Aorta (tissue), 5 donors: ENCODE measurements at regions not wholly inside any gene's neighbourhood (a gene's known extent, or its start where the extent isn't known, plus 50 kb on each side); places are given as distances from the start of the nearest gene placed in this dataset.

ENCODE experiments used
- ATAC-seq: fragments of 200-7000 bp; cut with Tn5 transposase; one replicate; pipeline ENCODE4 v1.9.1; 2022; ENCODE audit warnings: moderate library complexity; ENCODE audit not compliant: low FRiP score
- DNase-seq, 2 donors: peaks; one replicate each; pipeline ENCODE4 v3.0.0-alpha.2; 2020
- H3K27ac ChIP-seq, 2 donors: one replicate each; pipeline ENCODE4 v1.5.1; 2013; ENCODE audit warnings: low read length in 2 of 2, mild to moderate bottlenecking in 2 of 2, moderate library complexity in 2 of 2, control low read depth in 1 of 2, inconsistent platforms in 1 of 2, low read depth in 1 of 2
- H3K27me3 ChIP-seq, 2 donors: one replicate each; pipeline ENCODE4 v1.6.1; 2013; ENCODE audit warnings: control low read depth in 1 of 2, low read length in 1 of 2, mild to moderate bottlenecking in 1 of 2, moderate library complexity in 1 of 2; ENCODE audit not compliant: insufficient read depth in 2 of 2, control insufficient read depth in 1 of 2
- H3K36me3 ChIP-seq, 2 donors: one replicate each; pipeline ENCODE4 v1.6.1; 2013; ENCODE audit warnings: control low read depth in 1 of 2, low read length in 1 of 2, mild to moderate bottlenecking in 1 of 2; ENCODE audit not compliant: insufficient read depth in 2 of 2, control insufficient read depth in 1 of 2
- H3K4me1 ChIP-seq, 2 donors: one replicate each; pipeline ENCODE4 v1.6.1; 2013; ENCODE audit warnings: low read length in 2 of 2, control low read depth in 1 of 2, mild to moderate bottlenecking in 1 of 2, moderate library complexity in 1 of 2; ENCODE audit not compliant: insufficient read depth in 2 of 2, control insufficient read depth in 1 of 2
- H3K4me3 ChIP-seq, 2 donors: one replicate each; pipeline ENCODE4 v1.5.1; 2013; ENCODE audit warnings: low read length in 2 of 2, control low read depth in 1 of 2, mild to moderate bottlenecking in 1 of 2
- H3K9me3 ChIP-seq: one replicate; pipeline ENCODE4 v1.6.1; 2013; ENCODE audit warnings: mild to moderate bottlenecking, low read length; ENCODE audit not compliant: control insufficient read depth
- WGBS, 2 donors: extraction: QIAGEN DNeasy Blood & Tissue Kit; methylation state at CpG; one replicate each; pipeline ENCODE4 v1.1.7; 2013; 5-methylcytosine and 5-hydroxymethylcytosine counted together
- intact Hi-C, 2 donors: fragments of 100-400 bp; cut with DNase I; formaldehyde crosslinking; loops; one replicate each; pipeline versions ENCODE4 v1.14.2 to v1.15.0; 2022
- donor health status: healthy with polysubstance abuse.
- donor health status: Bipolar disorder and iron deficiency.
- donor health status: DM: no; HTN: no; CAD: no.
- donor health status: DM: no; HTN: no; CAD: no.
- donor health status: DM: yes; HTN: yes; CAD: no.

DNA sequence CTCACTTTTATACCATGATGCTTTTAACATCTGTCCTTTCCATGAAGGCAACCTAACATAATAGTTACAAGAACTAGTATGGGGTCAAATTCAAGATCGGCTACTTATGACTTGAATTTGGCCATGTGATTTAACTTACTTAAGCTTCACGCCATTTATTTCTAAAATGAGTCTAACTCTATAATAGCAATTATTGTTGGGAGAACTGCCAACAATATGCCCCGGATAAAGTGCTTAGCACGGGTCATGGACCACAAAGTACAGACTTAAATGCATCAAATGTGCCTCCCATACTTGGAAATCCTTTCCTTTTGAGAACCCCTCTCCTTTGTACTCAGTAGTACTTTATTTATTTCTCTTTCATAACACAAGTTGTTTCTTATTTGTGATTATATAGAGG lies 1603.6 kb upstream of the GOT2 start:
- no peak overlapping the region for H3K27ac ChIP-seq
- no peak overlapping the region for H3K4me3 ChIP-seq
- H3K36me3 ChIP-seq, result no peaks in the 10 kb centered on the region
- peaks cover 2% of the 10 kb centered on the region for H3K9me3 ChIP-seq
- intact Hi-C loops, result no loop called here
- no peaks in the 10 kb centered on the region for H3K27me3 ChIP-seq
- ATAC-seq (no peak), DNase-seq (no peak)
- H3K4me1 ChIP-seq, result no peaks in the 10 kb centered on the region
- WGBS, 2 donors, result 72 to 73% methylated on average over 4 of the region's 4 CpGs

DNA sequence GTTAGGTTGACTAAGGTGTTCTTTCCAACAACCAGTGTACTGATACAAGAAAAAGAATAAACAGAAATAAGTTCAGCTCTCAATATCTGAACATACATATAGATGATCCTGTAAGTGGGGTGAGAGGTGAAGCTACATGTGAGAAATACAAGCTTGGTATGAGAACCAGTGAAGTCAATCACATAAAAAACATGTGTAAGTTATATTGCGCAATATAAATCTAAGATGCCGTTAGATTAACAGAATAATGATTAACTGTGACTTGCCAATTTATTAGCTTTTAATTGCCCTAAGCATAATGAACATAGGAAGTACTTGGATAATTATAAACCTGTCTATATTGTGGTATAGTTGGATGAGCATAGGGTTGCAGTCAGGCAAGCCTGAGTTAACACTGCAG lies 1597.1 kb upstream of the GOT2 start:
- no peak for ATAC-seq
- H3K27me3 ChIP-seq, result no peaks in the 10 kb centered on the region
- WGBS, 2 donors, result 47% methylated on average over 2 of the region's 2 CpGs
- H3K9me3 ChIP-seq, result no peaks in the 10 kb centered on the region
- intact Hi-C loops, result no loop called here
- H3K4me3 ChIP-seq, result no peak overlapping the region
- DNase-seq, result no peak
- H3K36me3 ChIP-seq, result no peaks in the 10 kb centered on the region
- no peaks in the 10 kb centered on the region for H3K4me1 ChIP-seq
- no peak overlapping the region for H3K27ac ChIP-seq

DNA sequence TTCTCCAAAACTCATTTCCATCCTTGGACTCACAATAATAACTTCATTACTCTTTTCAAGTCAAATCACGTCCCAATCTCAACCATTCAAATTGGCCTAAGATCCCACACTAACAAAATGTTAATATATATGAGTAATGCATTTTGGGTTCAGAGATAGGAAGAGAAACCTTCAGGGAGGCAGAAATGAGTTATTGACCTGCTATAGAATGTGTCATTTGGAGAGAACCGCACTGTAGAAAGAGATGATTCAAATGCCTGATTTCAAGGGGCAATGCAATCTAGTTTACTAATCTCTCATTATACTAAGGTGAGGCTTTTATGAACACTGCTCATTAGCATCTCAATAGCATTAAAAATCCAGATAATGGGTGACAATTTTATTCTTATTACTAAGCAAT lies 1595.0 kb upstream of the GOT2 start:
- H3K36me3 ChIP-seq, result no peaks in the 10 kb centered on the region
- H3K4me1 ChIP-seq, result no peaks in the 10 kb centered on the region
- intact Hi-C loops, result no loop called here
- WGBS, 2 donors, result 71 to 74% methylated on average over 2 of the region's 2 CpGs
- ATAC-seq, result no peak
- H3K27me3 ChIP-seq, result no peaks in the 10 kb centered on the region
- H3K4me3 ChIP-seq, result no peak overlapping the region
- no peak for DNase-seq
- H3K9me3 ChIP-seq, result no peaks in the 10 kb centered on the region
- H3K27ac ChIP-seq, result no peak overlapping the region

DNA sequence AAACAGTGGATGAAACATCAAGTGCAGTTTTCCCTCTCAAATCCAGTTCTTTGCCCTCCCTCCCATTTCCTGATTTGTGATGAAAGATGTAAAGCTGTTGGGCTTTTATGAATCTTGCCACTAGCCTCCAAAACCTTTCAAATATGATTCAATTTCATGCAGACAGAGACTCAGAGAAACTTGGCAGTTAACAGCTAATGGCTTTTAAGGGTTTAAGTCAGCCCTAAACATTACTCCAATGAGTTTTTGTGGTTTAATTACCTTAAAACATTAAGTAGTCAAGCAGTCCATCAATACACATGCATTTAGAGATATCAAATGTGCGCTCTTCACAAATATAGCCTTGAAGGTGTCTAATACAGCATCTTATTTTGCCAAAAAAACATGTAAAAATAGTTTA lies 1594.0 kb upstream of the GOT2 start:
- H3K27ac ChIP-seq, result no peak overlapping the region
- H3K4me3 ChIP-seq, result no peak overlapping the region
- 87 to 90% methylated on average over 1 of the region's 1 CpG for WGBS, 2 donors
- intact Hi-C loops, result no loop called here
- H3K9me3 ChIP-seq, result no peaks in the 10 kb centered on the region
- no peaks in the 10 kb centered on the region for H3K27me3 ChIP-seq
- DNase-seq, result no peak
- H3K36me3 ChIP-seq, result no peaks in the 10 kb centered on the region
- no peaks in the 10 kb centered on the region for H3K4me1 ChIP-seq
- no peak for ATAC-seq

DNA sequence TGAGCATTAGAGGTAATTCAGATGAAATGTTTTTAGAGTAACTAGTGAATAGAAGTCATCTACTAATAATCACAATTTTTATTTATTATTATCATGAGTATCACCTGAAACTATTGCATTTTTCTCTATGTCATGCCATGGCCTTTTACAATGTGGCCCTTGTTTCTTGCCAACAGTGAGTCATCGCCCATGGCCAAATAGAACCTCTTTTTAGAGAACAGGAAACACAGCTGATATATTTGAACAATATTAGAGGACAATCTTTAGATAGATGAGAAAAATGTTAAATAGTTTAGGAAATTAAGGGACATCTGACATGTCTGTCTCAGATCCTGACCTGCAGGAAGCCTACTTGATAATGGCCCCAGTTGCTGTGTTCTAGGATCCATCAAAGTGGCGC lies 1584.4 kb upstream of the GOT2 start:
- H3K4me3 ChIP-seq, result no peak overlapping the region
- no peak overlapping the region for H3K27ac ChIP-seq
- 81 to 94% methylated on average over 2 of the region's 2 CpGs for WGBS, 2 donors
- no peak for DNase-seq
- no peaks in the 10 kb centered on the region for H3K9me3 ChIP-seq
- H3K4me1 ChIP-seq, result no peaks in the 10 kb centered on the region
- no peaks in the 10 kb centered on the region for H3K36me3 ChIP-seq
- ATAC-seq, result no peak
- intact Hi-C loops, result no loop called here
- H3K27me3 ChIP-seq, result no peaks in the 10 kb centered on the region

DNA sequence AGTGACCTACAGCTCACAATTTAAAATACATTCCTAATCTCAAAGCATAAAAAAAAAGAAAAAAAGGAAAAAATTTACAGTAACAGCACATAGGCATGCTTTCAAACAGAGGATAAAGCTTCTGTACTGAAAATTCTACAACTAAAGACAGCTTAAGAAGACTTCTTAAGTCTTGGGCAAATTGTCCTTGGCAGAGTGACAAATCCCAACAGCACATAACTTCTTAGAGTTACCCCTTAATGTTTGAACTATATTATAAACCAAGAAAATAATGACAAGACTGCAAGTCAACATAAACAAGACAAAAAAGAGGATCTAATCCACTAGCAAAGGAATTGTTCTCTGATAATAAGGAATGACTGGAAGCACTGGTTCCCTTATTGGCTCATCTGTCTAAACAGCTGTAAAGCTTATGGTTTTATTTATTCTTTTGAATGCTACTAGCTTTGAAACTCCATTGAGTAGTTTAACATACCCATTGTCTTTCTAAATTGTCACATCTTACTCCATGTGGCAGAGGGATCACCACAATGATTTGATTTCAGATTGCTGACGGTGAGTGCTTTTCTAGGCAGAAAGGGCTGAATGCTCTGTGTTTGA lies 1576.8 kb upstream of the GOT2 start:
- WGBS, 2 donors, result 84 to 88% methylated on average over 1 of the region's 1 CpG
- no peak overlapping the region for H3K4me3 ChIP-seq

DNA sequence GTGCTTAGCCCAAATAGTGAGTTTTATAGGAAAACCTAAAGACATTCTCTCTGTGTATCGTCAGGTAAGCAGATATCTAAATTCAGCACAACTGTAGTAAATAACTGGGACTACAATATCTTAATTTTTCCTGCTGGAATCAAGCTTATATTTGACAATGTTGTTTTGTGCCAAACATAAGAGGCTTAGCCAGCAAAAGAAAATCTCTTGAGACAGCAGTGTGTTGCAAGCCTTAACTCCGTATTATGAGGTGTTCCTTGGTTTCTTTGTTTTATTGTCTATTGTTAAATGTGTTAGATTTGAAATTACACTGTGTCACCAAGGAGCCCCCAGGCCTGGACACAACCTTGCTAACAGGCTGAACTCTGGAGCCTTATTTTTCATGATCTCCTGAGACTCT lies 1570.6 kb upstream of the GOT2 start:
- Histone ChIP-seq H3K4me1 (no peaks in the 10 kb centered on the region), H3K27me3 (no peaks in the 10 kb centered on the region), H3K36me3 (no peaks in the 10 kb centered on the region), H3K27ac (no peak overlapping the region), H3K4me3 (no peak overlapping the region), H3K9me3 (peaks cover 2% of the 10 kb centered on the region)
- WGBS, 2 donors, result 19 to 34% methylated on average over 2 of the region's 2 CpGs
- intact Hi-C loops, result no loop called here
- no peak for ATAC-seq
- DNase-seq, result no peak

More for the DNA sequence above, 1576.8 kb upstream of the GOT2 start:
- Histone ChIP-seq H3K27me3 (no peaks in the 10 kb centered on the region), H3K36me3 (no peaks in the 10 kb centered on the region), H3K4me1 (no peaks in the 10 kb centered on the region), H3K27ac (no peak overlapping the region), H3K9me3 (peaks cover 2% of the 10 kb centered on the region)
- intact Hi-C loops, result no loop called here
- DNase-seq (no peak), ATAC-seq (no peak)

DNA sequence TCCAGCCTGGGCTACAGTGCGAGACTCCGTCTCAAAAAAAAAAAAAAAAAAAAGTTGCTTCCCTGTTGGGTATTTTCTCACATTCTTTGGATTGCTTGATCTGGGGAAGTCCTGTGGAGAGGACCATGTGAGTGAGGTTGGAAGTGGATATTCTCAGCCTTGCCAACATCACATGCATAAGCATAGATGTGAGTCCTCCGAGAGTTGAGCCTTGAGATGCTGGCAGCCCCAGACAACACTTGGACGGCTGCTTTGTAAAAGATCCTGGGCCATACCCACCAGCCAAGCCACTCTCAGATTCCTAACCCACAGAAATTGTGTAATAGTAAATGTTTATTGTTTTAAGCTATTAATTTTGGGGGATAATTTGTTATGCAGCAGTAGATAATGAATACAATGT lies 1570.0 kb upstream of the GOT2 start:
- ATAC-seq (peak; percentile 80), DNase-seq (no peak)
- no peak overlapping the region for H3K4me3 ChIP-seq
- H3K27ac ChIP-seq, result no peak overlapping the region
- intact Hi-C loops, result no loop called here
- WGBS, 2 donors, result 42 to 53% methylated on average over 4 of the region's 4 CpGs
- H3K36me3 ChIP-seq, result no peaks in the 10 kb centered on the region
- peaks cover 2% of the 10 kb centered on the region for H3K9me3 ChIP-seq
- H3K4me1 ChIP-seq, result no peaks in the 10 kb centered on the region
- H3K27me3 ChIP-seq, result no peaks in the 10 kb centered on the region

DNA sequence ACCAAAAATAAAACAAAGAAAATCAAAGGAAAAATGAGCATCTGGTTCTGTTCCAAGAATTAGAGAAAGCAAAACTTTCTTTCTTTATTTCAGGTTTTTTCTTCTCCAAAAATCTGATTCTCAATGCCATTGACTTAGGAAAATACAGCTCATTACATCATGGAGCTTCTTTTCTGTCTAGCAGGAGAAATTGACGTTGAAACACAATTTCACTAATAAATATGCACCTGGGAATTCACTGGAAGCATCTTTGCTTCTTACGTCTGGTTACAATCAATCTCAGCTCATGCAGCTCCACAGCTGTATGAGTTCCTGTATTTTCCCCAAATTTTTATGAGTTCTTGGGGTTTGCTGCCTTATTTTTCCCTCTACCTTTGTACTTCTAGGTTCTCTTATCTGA lies 1568.6 kb upstream of the GOT2 start:
- H3K4me1 ChIP-seq, result no peaks in the 10 kb centered on the region
- ATAC-seq (no peak), DNase-seq (no peak)
- intact Hi-C loops, result no loop called here
- H3K4me3 ChIP-seq, result no peak overlapping the region
- H3K27me3 ChIP-seq, result no peaks in the 10 kb centered on the region
- H3K27ac ChIP-seq, result no peak overlapping the region
- no peaks in the 10 kb centered on the region for H3K36me3 ChIP-seq
- WGBS, 2 donors, result 58 to 63% methylated on average over 2 of the region's 2 CpGs
- no peaks in the 10 kb centered on the region for H3K9me3 ChIP-seq
